ENCODE measurements at regions not wholly inside any gene's neighbourhood (a gene's known extent, or its start where the extent isn't known, plus 50 kb on each side); places are given as distances from the start of the nearest gene placed in this dataset.

- TF ChIP-seq EZH2phosphoT487 (IDR thresholded peaks at IDR 0.05; ENCODE audit: low read depth) (no peak), CTCF (IDR thresholded peaks at IDR 0.05; ENCODE audit: low read depth, low read length) (no peak)
Measured at GRCh38 chr6:150711584-150712504, 112.2 kb downstream of the PLEKHG1 start.
